ENCODE measurements at regions not wholly inside any gene's neighbourhood (a gene's known extent, or its start where the extent isn't known, plus 50 kb on each side); places are given as distances from the start of the nearest gene placed in this dataset.

DNA sequence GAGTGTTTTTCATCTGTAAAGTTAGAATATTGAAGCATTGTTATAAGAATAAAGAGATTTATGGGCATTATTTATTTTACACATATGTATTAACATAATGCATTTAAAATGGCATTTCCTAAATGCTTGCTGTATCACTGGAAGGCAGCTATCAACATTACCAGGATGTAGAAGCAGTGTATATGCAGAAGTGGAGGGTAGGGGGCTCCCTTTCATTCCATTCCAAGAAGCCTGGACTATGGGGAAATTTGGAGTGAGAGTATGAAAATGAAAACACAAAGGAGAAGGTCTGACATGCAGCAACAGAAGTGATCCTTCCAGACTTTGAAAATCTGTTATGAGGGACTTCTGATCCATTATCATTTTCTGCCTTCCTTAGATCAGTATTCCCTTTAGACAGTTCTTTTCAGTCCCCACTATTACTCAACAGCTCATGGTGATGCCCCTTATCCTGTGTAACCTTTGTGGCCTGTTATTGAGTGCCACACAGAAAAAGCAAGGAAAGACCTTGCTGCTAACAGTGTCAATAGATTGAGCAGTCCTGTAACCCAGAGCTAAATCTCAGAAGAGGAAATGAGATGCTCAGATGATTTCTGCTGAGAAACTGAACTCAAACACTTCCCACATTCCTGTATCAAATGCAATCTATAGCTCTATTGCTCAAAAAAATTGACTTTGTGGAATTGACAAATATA lies 216.6 kb downstream of the HNMT start:
- H3K27ac ChIP-seq, result no peak overlapping the region
- no peaks in the 10 kb centered on the region for H3K36me3 ChIP-seq (ENCODE audit: low read depth)
- no peaks in the 10 kb centered on the region for H3F3A ChIP-seq (ENCODE audit: insufficient read depth)
- no peak overlapping the region for H3K4me3 ChIP-seq
- no peaks in the 10 kb centered on the region for H3K9me2 ChIP-seq (ENCODE audit: insufficient read depth)
- H2AFZ ChIP-seq, result no peak overlapping the region
- H3K79me2 ChIP-seq (ENCODE audit: insufficient read depth), result no peaks in the 10 kb centered on the region
- no peaks in the 10 kb centered on the region for H3K9me3 ChIP-seq (ENCODE audit: low read depth)
- no peaks in the 10 kb centered on the region for H3K4me1 ChIP-seq (ENCODE audit: insufficient read depth)
- no peak for TF ChIP-seq EZH2 (IDR thresholded peaks at IDR 0.05; ENCODE audit: insufficient read depth, poor library complexity, severe bottlenecking)
- no peak for TF ChIP-seq EZH2phosphoT487 (IDR thresholded peaks at IDR 0.05; ENCODE audit: insufficient read depth, low read depth)
- no peak overlapping the region for H3K9ac ChIP-seq
- no peaks in the 10 kb centered on the region; the same call in 1 of the 2 replicates for H3K27me3 ChIP-seq (replicated peaks; ENCODE audit: insufficient read depth)
- in situ Hi-C loops (cut with MboI), result no loop called here
- H3K4me2 ChIP-seq (ENCODE audit: unreplicated experiment), result no peak overlapping the region
- H4K20me1 ChIP-seq (ENCODE audit: insufficient read depth), result no peaks in the 10 kb centered on the region
- DNase-seq, result no peak

DNA sequence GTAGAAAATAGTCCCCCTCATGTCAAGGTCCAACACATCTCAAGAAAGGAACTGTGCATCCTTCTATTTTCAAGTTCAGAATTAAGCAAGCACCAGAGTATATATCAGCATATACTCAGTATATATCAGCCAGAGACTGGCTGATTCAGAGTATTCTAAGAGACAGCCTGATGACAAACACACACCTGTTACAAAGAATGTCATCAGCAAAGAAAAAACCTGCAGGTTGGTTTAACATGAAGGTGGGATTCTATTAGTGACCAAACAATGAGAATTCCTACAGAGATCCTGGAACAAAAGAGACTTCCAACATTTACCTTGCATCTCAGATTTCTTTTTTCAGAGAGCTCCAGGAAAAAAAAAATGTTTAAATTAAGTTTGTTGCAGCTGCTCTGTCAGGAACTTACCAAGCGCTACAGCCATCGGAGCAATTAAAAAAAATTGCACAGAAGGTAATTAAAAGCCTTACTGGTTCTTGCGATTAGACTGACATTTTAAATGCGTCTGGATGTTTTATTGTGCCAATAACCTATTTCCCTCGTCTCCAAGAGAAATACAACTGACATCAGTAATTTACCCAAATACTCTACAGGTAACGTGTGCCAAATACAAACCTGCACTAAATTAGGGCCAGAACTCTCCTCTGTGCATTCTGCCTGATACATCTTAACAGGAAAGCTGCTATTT lies 218.1 kb downstream of the HNMT start:
- H3K27ac ChIP-seq, result no peak overlapping the region
- in situ Hi-C loops (cut with MboI), result no loop called here
- H3K4me1 ChIP-seq (ENCODE audit: insufficient read depth), result no peaks in the 10 kb centered on the region
- H3K27me3 ChIP-seq (replicated peaks; ENCODE audit: insufficient read depth), result no peaks in the 10 kb centered on the region; the same call in 1 of the 2 replicates
- H3K36me3 ChIP-seq (ENCODE audit: low read depth), result no peaks in the 10 kb centered on the region
- no peak overlapping the region for H3K4me2 ChIP-seq (ENCODE audit: unreplicated experiment)
- no peaks in the 10 kb centered on the region for H4K20me1 ChIP-seq (ENCODE audit: insufficient read depth)
- no peak overlapping the region for H2AFZ ChIP-seq
- no peaks in the 10 kb centered on the region for H3K79me2 ChIP-seq (ENCODE audit: insufficient read depth)
- no peaks in the 10 kb centered on the region for H3K9me2 ChIP-seq (ENCODE audit: insufficient read depth)
- 55 to 57% methylated on average over 6 of the region's 6 CpGs for WGBS, 2 experiments (ENCODE audit: low coverage in 1 of 2, low lambda C conversion rate in 2 of 2, missing lambda C conversion rate in 2 of 2)
- H3K9me3 ChIP-seq (ENCODE audit: low read depth), result no peaks in the 10 kb centered on the region
- no peak for TF ChIP-seq EZH2 (IDR thresholded peaks at IDR 0.05; ENCODE audit: insufficient read depth, poor library complexity, severe bottlenecking)
- TF ChIP-seq EZH2phosphoT487 (IDR thresholded peaks at IDR 0.05; ENCODE audit: insufficient read depth, low read depth), result no peak
- H3K9ac ChIP-seq, result no peak overlapping the region
- no peak overlapping the region for H3K4me3 ChIP-seq
- H3F3A ChIP-seq (ENCODE audit: insufficient read depth), result no peaks in the 10 kb centered on the region
- DNase-seq, result no peak

DNA sequence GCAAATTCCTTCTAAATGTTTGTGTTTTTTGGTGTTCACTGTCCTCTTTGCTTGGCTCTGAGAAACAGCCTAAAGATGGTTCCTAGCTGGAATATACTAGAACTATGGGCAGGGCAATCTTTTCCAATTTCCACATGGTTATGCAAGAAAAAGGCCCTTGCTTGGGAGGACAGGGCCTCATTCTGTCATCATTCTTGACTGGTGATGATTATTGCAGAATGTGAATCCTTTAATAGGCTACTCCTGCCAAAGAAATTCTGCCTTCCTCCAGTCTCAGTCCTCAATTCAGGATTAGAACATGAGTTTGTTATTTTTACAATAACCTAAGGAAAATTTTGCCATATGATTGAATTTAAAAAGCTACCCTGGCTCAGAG lies 218.7 kb downstream of the HNMT start:
- TF ChIP-seq EZH2phosphoT487 (IDR thresholded peaks at IDR 0.05; ENCODE audit: insufficient read depth, low read depth), result no peak
- TF ChIP-seq EZH2 (IDR thresholded peaks at IDR 0.05; ENCODE audit: insufficient read depth, poor library complexity, severe bottlenecking), result no peak
- Histone ChIP-seq H3K9me3 (ENCODE audit: low read depth) (no peaks in the 10 kb centered on the region), H3F3A (ENCODE audit: insufficient read depth) (no peaks in the 10 kb centered on the region), H3K4me2 (ENCODE audit: unreplicated experiment) (no peak overlapping the region), H3K27me3 (replicated peaks; ENCODE audit: insufficient read depth) (no peaks in the 10 kb centered on the region; the same call in 1 of the 2 replicates), H2AFZ (no peak overlapping the region), H3K36me3 (ENCODE audit: low read depth) (no peaks in the 10 kb centered on the region), H3K79me2 (ENCODE audit: insufficient read depth) (no peaks in the 10 kb centered on the region), H3K27ac (no peak overlapping the region), H3K9ac (no peak overlapping the region), H4K20me1 (ENCODE audit: insufficient read depth) (no peaks in the 10 kb centered on the region), H3K9me2 (ENCODE audit: insufficient read depth) (no peaks in the 10 kb centered on the region), H3K4me1 (ENCODE audit: insufficient read depth) (no peaks in the 10 kb centered on the region), H3K4me3 (no peak overlapping the region)
- in situ Hi-C loops (cut with MboI), result no loop called here
- DNase-seq, result peak; percentile 21

DNA sequence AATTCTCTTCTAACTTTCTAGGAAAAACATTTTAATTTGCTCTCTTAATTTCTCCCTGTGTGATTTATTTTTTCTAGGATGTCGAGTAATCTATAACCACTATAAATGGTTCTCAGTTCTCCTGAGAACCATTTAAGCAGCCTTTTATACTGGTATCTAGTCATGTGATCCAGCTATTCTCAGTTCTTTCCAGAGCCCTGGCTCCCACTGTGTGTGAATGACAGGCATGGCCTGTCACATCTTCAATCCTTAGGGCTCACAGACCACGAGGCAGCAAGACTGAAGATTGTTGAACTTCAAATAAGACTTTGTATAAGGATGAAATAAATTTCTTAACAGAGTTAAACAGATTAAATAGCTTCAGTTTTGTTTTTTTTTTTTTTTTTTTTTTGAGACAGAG lies 219.4 kb downstream of the HNMT start:
- H3K27ac ChIP-seq, result no peak overlapping the region
- H3K9ac ChIP-seq, result no peak overlapping the region
- no peaks in the 10 kb centered on the region for H3K36me3 ChIP-seq (ENCODE audit: low read depth)
- H3K27me3 ChIP-seq (replicated peaks; ENCODE audit: insufficient read depth), result no peaks in the 10 kb centered on the region
- H2AFZ ChIP-seq, result no peak overlapping the region
- H3K9me3 ChIP-seq (ENCODE audit: low read depth), result no peaks in the 10 kb centered on the region
- H3K79me2 ChIP-seq (ENCODE audit: insufficient read depth), result no peaks in the 10 kb centered on the region
- DNase-seq, result no peak
- no peaks in the 10 kb centered on the region for H3F3A ChIP-seq (ENCODE audit: insufficient read depth)
- TF ChIP-seq EZH2phosphoT487 (IDR thresholded peaks at IDR 0.05; ENCODE audit: insufficient read depth, low read depth), result no peak
- TF ChIP-seq EZH2 (IDR thresholded peaks at IDR 0.05; ENCODE audit: insufficient read depth, poor library complexity, severe bottlenecking), result no peak
- H3K4me1 ChIP-seq (ENCODE audit: insufficient read depth), result no peaks in the 10 kb centered on the region
- 61 to 64% methylated on average over 2 of the region's 2 CpGs for WGBS, 2 experiments (ENCODE audit: low coverage in 1 of 2, low lambda C conversion rate in 2 of 2, missing lambda C conversion rate in 2 of 2)
- H3K9me2 ChIP-seq (ENCODE audit: insufficient read depth), result no peaks in the 10 kb centered on the region
- H3K4me2 ChIP-seq (ENCODE audit: unreplicated experiment), result no peak overlapping the region
- in situ Hi-C loops (cut with MboI), result no loop called here
- H3K4me3 ChIP-seq, result no peak overlapping the region
- no peaks in the 10 kb centered on the region for H4K20me1 ChIP-seq (ENCODE audit: insufficient read depth)

All from GM23248 (cell line).